Calu3 (cell line): ENCODE measurements at regions not wholly inside any gene's neighbourhood (a gene's known extent, or its start where the extent isn't known, plus 50 kb on each side); places are given as distances from the start of the nearest gene placed in this dataset.

Source experiments
- BruUV-seq: library from RNA; stranded (reverse); fragments of 400-500 nt; replicated peaks from 2 replicates; lab custom pipeline; 2021; lab: Mats Ljungman, UMichigan
- CTCF ChIA-PET: fragments of 300-600 bp; sonication (Branson Sonifier 250); formaldehyde crosslinking; loops from one replicate; lab custom pipeline; 2022; ENCODE audit warnings: antibody characterized with exemption; lab: Charles Lee
- DNase-seq: peaks from one replicate; pipeline ENCODE4 v3.0.0; 2022
- H3K27ac Mint-ChIP-seq: one replicate; pipeline ENCODE4 v1.8.0; 2022; ENCODE audit warnings: mixed read lengths; ENCODE audit not compliant: unreplicated experiment
- H3K27me3 Mint-ChIP-seq: one replicate; pipeline ENCODE4 v1.8.0; 2022; ENCODE audit warnings: mixed read lengths; ENCODE audit not compliant: unreplicated experiment
- H3K36me3 Mint-ChIP-seq: one replicate; pipeline ENCODE4 v1.8.0; 2022; ENCODE audit warnings: mild to moderate bottlenecking, moderate library complexity, mixed read lengths; ENCODE audit not compliant: insufficient read depth, unreplicated experiment
- H3K4me1 Mint-ChIP-seq: one replicate; pipeline ENCODE4 v1.8.0; 2022; ENCODE audit warnings: mild to moderate bottlenecking, low read depth, mixed read lengths; ENCODE audit not compliant: unreplicated experiment
- H3K4me3 Mint-ChIP-seq: one replicate; pipeline ENCODE4 v1.8.0; 2022; ENCODE audit warnings: mild to moderate bottlenecking, low read depth, moderate library complexity, mixed read lengths; ENCODE audit not compliant: unreplicated experiment
- H3K9me3 Mint-ChIP-seq: one replicate; pipeline ENCODE4 v1.8.0; 2022; ENCODE audit warnings: low read depth, mixed read lengths; ENCODE audit not compliant: unreplicated experiment
- intact Hi-C: fragments of 100-400 bp; cut with micrococcal nuclease; formaldehyde crosslinking; loops from one replicate; pipeline ENCODE4 v1.10.0; 2022; ENCODE audit not compliant: unreplicated experiment
- TF ChIP-seq, protein P1 (sequence below): fragments of 200-600 bp; IDR thresholded peaks from one replicate; pipeline ENCODE4 v1.8.0; 2022; ENCODE audit warnings: antibody characterized with exemption; ENCODE audit not compliant: unreplicated experiment

DNA sequence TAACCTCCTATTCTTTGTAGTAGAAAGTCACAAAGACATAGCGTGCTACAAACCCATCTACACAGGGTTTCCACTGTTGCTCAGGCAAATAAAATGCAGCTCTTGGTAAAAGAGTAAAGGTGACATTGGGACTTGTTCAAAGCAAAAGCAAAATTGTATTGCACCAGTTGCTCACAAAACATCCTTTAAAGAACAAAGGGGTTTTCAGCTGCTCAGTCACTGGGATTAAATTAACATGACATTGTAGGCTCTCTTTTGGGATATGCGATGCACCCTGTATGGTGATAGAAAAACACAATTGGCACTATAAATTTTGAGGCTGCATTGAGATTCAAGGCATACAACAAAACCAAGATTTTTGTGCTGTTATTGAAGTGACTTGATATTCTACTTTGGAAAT, 447.3 kb upstream of the CNTN3 start:
- H3K36me3 Mint-ChIP-seq: no peaks in the 10 kb centered on the region
- no TSS peak for BruUV-seq
- CTCF ChIA-PET: no interaction called here

DNA sequence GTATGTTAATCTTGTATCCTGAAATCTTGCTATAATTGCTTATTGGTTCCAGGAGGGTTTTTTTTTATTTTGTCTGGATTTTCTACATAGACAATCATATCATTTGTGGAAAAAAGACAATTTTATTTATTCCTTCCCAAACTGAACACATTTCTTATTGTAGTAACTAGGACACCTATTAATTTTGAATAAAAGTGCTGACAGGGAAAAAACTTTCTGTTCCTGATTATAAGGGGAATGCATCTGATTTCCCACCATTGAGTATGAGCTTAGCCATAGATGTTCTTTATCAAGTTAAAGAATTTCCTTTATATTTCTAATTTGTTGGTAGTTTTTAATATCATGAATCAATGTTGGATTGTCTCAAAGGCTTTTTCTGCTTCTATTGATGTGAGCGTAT, 460.7 kb upstream of the CNTN3 start:
- Mint-ChIP-seq H3K4me1 (no peaks in the 10 kb centered on the region), H3K27me3 (no peaks in the 10 kb centered on the region), H3K9me3 (peaks cover 11% of the 10 kb centered on the region), H3K27ac (no peak overlapping the region), H3K4me3 (no peak overlapping the region), H3K36me3 (no peaks in the 10 kb centered on the region)
- TF ChIP-seq, protein P1, sequence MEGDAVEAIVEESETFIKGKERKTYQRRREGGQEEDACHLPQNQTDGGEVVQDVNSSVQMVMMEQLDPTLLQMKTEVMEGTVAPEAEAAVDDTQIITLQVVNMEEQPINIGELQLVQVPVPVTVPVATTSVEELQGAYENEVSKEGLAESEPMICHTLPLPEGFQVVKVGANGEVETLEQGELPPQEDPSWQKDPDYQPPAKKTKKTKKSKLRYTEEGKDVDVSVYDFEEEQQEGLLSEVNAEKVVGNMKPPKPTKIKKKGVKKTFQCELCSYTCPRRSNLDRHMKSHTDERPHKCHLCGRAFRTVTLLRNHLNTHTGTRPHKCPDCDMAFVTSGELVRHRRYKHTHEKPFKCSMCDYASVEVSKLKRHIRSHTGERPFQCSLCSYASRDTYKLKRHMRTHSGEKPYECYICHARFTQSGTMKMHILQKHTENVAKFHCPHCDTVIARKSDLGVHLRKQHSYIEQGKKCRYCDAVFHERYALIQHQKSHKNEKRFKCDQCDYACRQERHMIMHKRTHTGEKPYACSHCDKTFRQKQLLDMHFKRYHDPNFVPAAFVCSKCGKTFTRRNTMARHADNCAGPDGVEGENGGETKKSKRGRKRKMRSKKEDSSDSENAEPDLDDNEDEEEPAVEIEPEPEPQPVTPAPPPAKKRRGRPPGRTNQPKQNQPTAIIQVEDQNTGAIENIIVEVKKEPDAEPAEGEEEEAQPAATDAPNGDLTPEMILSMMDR: no peak
- CTCF ChIA-PET: no interaction called here
- BruUV-seq: no TSS peak
- intact Hi-C loops: no loop called here
- DNase-seq: no peak

More for the DNA sequence above, 447.3 kb upstream of the CNTN3 start:
- H3K27me3 Mint-ChIP-seq: no peaks in the 10 kb centered on the region
- H3K27ac Mint-ChIP-seq: no peak overlapping the region
- H3K4me1 Mint-ChIP-seq: no peaks in the 10 kb centered on the region
- no peak overlapping the region for H3K4me3 Mint-ChIP-seq
- no peak for DNase-seq
- intact Hi-C loops: no loop called here
- peaks cover 9% of the 10 kb centered on the region for H3K9me3 Mint-ChIP-seq
- TF ChIP-seq, protein P1: no peak

DNA sequence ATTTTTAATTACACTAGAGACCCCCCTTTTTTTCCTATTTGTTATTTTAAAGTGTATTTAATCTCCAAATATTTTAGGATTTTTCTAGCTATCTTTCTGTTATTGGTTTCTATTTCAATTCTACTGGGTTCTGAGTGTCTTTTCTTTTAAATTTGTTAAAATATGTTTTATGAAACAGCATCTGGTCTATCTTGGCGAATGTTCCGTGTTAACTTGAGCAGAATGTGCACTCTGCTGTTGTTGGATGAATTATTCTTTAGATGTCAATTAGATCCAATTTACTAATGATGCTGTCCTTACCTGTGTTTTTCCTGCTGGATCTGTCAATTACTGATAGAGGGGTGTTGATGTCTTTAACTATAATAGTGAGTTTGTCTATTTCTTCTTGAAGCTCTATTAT, 462.0 kb upstream of the CNTN3 start:
- no peak for DNase-seq
- intact Hi-C loops: no loop called here
- Mint-ChIP-seq H3K36me3 (no peaks in the 10 kb centered on the region), H3K4me1 (no peaks in the 10 kb centered on the region), H3K9me3 (peaks cover 11% of the 10 kb centered on the region), H3K27ac (no peak overlapping the region), H3K27me3 (no peaks in the 10 kb centered on the region), H3K4me3 (no peak overlapping the region)
- TF ChIP-seq, protein P1: no peak
- no TSS peak for BruUV-seq
- CTCF ChIA-PET: no interaction called here

DNA sequence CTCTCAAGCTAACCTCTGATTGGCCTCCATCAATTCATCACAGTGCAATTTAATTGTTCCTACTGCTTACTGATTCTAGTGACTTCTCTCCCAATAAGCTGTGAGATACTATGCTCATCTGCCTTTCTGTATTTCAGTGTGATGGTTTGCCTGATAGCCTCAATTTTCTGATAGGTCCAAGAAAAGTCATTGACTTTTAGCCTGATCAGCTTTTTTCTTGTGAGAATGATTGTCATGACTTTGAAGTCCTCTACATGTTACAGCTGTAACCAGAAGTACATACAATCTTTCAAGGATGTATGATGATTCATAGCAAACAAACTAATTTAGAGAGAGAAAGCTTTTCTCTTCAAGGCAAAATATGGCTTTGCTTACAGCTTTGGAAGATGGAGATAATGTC, 463.8 kb upstream of the CNTN3 start:
- peaks cover 16% of the 10 kb centered on the region for H3K9me3 Mint-ChIP-seq
- no TSS peak for BruUV-seq
- DNase-seq: no peak
- H3K27me3 Mint-ChIP-seq: no peaks in the 10 kb centered on the region
- intact Hi-C loops: no loop called here
- no peaks in the 10 kb centered on the region for H3K36me3 Mint-ChIP-seq
- TF ChIP-seq, protein P1: no peak
- no peaks in the 10 kb centered on the region for H3K4me1 Mint-ChIP-seq
- H3K27ac Mint-ChIP-seq: no peak overlapping the region
- CTCF ChIA-PET: no interaction called here
- no peak overlapping the region for H3K4me3 Mint-ChIP-seq
